ENCODE measurements at regions not wholly inside any gene's neighbourhood (a gene's known extent, or its start where the extent isn't known, plus 50 kb on each side); places are given as distances from the start of the nearest gene placed in this dataset.

DNA sequence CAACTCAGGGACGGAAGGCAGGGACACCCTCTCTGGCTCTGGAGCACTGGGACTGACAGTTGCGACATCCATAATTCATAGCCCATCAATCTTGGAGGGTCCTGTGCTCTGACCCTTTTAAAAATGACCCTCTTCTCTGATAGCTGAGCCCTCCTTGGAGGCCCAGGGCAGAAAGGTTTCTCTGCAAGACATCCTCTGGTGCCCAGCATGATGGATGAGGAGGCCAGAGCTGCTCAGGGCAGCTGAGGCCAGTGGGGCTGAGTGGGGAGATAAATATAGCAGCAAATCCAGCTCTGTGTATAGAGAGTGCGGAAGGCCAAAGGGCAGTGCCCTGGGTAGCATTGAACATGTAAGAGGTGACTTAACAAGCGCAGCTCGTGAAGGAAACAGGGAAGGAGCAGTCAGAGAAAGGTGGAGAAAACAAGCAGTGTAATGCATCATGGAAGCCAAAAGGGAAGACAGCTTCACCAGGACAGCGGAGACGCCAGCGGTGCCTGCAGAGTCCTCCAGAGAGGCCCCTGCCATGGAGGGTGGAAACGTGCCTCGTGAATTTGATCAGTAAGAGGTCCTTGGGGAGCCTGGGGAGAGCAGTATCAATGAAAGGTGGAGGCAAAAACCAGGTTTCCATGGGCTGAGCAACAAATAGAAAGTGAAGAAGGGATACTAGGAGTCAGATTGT, 50.4 kb upstream of the FMOD start:
- Histone ChIP-seq H3K9me3 (no peaks in the 10 kb centered on the region), H3K4me1 (peaks cover 0 to 13% of the 10 kb centered on the region in 2 donors), H3K27me3 (no peaks in the 10 kb centered on the region), H3K27ac (peak overlapping the region; percentile 87 to 94), H3K4me3 (no peak overlapping the region), H3K36me3 (no peaks in the 10 kb centered on the region)
- intact Hi-C loops (cut with DNase I; ENCODE audit: low total_unique reads): no loop called here
- no peak for TF ChIP-seq POLR2A (IDR thresholded peaks at IDR 0.05)
- no peak for DNase-seq

DNA sequence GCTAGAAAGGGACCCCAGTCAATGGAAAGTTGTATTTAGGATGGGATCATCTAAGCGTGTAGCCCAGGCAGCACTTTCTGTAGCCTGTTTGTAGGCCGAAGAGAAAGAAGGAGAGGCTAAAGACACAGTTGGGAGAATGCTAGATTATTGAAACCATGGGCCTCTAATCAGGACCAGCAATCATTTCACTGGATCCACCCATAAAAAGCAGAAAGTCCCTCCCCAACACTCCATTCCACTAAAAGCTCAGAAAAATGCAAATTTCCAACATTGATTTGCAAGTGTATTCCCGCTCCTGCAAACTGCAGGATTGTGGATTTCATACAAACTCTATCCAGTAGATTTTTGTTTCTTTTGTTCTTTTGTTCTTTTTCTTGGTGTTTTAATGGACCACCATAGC, 51.2 kb upstream of the FMOD start:
- H3K4me3 ChIP-seq: no peak overlapping the region
- no peaks in the 10 kb centered on the region for H3K36me3 ChIP-seq
- peaks cover 0 to 13% of the 10 kb centered on the region in 2 donors for H3K4me1 ChIP-seq
- TF ChIP-seq, protein P1, sequence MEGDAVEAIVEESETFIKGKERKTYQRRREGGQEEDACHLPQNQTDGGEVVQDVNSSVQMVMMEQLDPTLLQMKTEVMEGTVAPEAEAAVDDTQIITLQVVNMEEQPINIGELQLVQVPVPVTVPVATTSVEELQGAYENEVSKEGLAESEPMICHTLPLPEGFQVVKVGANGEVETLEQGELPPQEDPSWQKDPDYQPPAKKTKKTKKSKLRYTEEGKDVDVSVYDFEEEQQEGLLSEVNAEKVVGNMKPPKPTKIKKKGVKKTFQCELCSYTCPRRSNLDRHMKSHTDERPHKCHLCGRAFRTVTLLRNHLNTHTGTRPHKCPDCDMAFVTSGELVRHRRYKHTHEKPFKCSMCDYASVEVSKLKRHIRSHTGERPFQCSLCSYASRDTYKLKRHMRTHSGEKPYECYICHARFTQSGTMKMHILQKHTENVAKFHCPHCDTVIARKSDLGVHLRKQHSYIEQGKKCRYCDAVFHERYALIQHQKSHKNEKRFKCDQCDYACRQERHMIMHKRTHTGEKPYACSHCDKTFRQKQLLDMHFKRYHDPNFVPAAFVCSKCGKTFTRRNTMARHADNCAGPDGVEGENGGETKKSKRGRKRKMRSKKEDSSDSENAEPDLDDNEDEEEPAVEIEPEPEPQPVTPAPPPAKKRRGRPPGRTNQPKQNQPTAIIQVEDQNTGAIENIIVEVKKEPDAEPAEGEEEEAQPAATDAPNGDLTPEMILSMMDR (IDR thresholded peaks at IDR 0.05): no peak
- TF ChIP-seq POLR2A (IDR thresholded peaks at IDR 0.05): no peak
- H3K9me3 ChIP-seq: no peaks in the 10 kb centered on the region
- no peak for DNase-seq
- H3K27me3 ChIP-seq: no peaks in the 10 kb centered on the region
- intact Hi-C loops (cut with DNase I; ENCODE audit: low total_unique reads): no loop called here
- peak overlapping the region; percentile 87 to 94 for H3K27ac ChIP-seq

DNA sequence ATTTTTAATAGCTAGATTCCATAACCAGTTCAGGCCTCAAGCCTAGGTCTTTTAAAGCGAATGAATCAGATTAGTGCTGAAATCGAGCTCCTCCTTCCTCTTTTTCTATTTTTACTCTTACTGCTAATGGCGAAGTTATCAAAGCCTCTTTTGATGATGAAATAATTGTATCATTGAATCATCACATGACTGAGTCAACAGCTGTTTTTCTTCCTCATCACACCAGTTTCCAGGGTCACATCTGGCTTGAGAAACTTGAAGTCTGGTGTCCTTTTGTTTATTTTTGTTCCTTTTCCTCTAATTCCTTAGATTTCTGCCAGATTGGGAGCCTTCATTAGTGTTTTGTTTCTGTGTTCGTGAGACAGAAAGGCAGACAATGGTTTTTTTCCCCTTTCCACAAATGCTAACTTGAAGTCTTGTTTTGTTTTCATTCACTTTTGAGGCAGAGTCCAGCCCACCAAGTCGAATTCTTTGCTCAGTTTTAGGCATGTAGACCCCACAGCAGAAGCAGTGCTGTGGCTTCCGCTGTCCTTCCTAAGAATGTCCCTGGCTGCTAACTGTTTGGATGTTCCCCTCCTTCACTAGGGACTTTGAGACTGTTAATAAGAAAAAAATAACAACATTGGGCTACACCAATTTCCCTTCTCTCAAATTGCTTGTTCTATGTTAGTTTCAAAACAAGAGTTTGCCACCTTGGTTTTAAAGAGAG, 51.9 kb upstream of the FMOD start:
- peaks cover 0 to 13% of the 10 kb centered on the region in 2 donors for H3K4me1 ChIP-seq
- H3K9me3 ChIP-seq: no peaks in the 10 kb centered on the region
- no peaks in the 10 kb centered on the region for H3K36me3 ChIP-seq
- DNase-seq: peak in 1 of 2 donors; percentile 56
- no peak overlapping the region for H3K4me3 ChIP-seq
- H3K27ac ChIP-seq: peak overlapping the region; percentile 87 to 94
- no peaks in the 10 kb centered on the region for H3K27me3 ChIP-seq
- intact Hi-C loops (cut with DNase I; ENCODE audit: low total_unique reads): no loop called here
- no peak for TF ChIP-seq POLR2A (IDR thresholded peaks at IDR 0.05)
- TF ChIP-seq, protein P1 (IDR thresholded peaks at IDR 0.05): no peak

DNA sequence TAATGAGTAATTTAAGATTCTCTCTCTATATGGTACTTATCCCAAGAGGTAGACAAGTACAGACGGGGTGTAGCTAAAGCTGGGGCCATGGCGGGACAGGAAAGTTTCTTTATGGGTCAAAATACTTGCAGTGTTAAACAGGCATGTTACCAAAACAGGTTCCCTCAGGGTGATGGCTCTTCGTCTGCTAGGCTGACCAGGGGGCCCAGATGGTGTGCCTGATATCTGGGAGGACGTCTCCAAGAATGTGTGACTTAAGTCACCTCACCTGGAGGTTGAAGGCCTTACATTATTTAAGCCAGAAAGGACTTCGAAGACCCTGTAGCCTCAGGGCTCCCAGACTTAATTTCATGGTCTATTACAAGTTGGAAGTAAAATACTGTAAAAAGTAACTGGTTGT, 52.7 kb upstream of the FMOD start:
- intact Hi-C loops (cut with DNase I; ENCODE audit: low total_unique reads): no loop called here
- DNase-seq: no peak

DNA sequence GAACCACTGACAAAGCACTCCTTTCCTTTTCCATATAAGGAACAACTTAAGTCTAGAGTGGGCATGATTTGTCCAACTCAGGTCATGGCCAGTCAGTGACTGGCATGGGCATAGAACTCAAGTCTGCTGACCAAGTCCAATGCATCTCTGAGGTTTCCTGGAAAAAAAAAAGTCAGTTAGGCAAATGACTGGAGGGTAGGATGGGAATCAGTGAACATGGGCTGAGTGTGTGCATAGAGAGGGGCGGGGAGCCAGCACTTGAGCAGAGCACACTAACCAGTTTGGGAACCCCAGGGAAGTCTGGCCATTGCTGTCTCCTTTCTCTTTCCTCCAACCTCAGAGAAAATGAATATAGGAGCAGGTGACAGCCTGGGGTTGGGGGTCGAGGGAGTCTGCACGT, 53.6 kb upstream of the FMOD start:
- intact Hi-C loops (cut with DNase I; ENCODE audit: low total_unique reads): no loop called here
- no peak for DNase-seq
- H3K4me3 ChIP-seq: no peak overlapping the region
- H3K36me3 ChIP-seq: no peaks in the 10 kb centered on the region
- peak overlapping the region; percentile 87 to 94 for H3K27ac ChIP-seq
- peaks cover 13 to 23% of the 10 kb centered on the region in 2 donors for H3K4me1 ChIP-seq
- no peaks in the 10 kb centered on the region for H3K9me3 ChIP-seq
- TF ChIP-seq, protein P1 (IDR thresholded peaks at IDR 0.05): no peak
- TF ChIP-seq POLR2A (IDR thresholded peaks at IDR 0.05): no peak
- H3K27me3 ChIP-seq: no peaks in the 10 kb centered on the region

More for the DNA sequence above, 52.7 kb upstream of the FMOD start:
- no peak for TF ChIP-seq POLR2A (IDR thresholded peaks at IDR 0.05)
- TF ChIP-seq, protein P1 (IDR thresholded peaks at IDR 0.05): no peak
- no peak overlapping the region for H3K4me3 ChIP-seq
- peak overlapping the region; percentile 87 to 94 for H3K27ac ChIP-seq
- no peaks in the 10 kb centered on the region for H3K9me3 ChIP-seq
- peaks cover 4 to 20% of the 10 kb centered on the region in 2 donors for H3K4me1 ChIP-seq
- no peaks in the 10 kb centered on the region for H3K36me3 ChIP-seq
- H3K27me3 ChIP-seq: no peaks in the 10 kb centered on the region

Data from uterus (tissue), 3 donors.